Activated CD4-positive, CD25-positive, alpha-beta regulatory T cell treated with anti-CD3 and anti-CD28 coated beads, Interleukin-2, amount 50 U/mL, for 72 hours (primary cell): ENCODE measurements at regions not wholly inside any gene's neighbourhood (a gene's known extent, or its start where the extent isn't known, plus 50 kb on each side); places are given as distances from the start of the nearest gene placed in this dataset.

ENCODE experiments used
- DNase-seq: peaks from one replicate; pipeline ENCODE4 v3.0.0; 2021

DNA sequence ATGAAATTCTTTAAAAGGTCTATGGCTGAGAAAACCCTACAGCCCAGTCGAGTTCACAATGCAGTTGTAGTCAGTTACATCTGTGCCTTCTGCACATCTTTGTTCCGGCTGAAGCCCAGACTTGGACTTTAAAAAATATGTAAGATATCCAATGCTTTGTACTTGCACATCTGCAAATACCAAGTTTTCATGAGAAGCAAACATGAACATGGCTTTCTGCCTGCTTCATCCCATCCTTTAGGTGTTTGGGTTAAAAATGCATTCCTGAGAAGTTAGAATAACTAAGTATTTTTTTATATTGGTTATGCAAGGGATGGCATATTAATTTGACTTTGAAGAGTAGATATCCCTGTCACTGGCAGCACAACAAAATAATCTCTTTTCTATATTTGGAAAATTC is 528.4 kb downstream of the METTL15 start:
- no peak for DNase-seq

GRCh38 chr11:28636033-28636432 is 527.8 kb downstream of the METTL15 start:
- no peak for DNase-seq

DNA sequence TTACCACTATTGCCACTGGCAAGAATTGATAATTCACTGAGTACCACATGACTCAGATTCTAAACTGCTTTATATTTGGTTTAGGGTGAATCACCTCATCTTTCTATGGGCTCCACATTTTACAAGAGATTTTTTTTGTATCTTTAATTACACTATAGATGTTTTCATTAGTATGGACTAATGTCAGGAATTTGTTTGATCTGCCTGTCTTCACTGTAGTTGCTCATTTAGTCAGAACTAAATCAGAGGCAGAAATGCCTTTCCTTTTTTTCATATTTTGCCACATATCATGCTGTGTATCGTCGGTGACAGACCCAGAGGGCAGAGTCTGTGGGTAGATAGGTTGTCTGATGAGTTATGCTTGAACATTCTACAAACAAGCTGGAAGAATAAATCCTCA is 524.1 kb downstream of the METTL15 start:
- no peak for DNase-seq

DNA sequence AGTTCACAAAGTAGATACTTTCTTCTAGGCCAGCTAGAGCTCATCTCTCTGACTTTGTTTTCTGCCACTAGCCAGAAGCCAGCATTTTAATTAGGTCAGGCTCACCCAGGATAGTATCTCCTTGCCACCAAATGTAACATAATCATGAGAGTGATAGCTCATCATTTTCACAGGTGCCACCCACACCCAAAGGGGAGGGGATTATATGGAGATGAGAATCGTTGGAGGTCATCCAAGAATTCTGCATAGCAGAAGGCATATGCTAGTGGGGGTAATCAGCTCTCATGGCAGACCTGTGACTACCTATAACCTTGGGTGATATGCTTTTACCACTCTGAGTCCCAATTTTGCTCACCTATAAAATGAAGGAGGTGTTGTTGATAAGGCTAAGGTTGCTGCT is 523.0 kb downstream of the METTL15 start:
- no peak for DNase-seq

GRCh38 chr11:28629235-28629634 is 521.0 kb downstream of the METTL15 start:
- no peak for DNase-seq

- no peak for DNase-seq
Observed at GRCh38 chr11:28628412-28628811, 520.2 kb downstream of the METTL15 start.

- DNase-seq = no peak
Observed at GRCh38 chr11:28627690-28628255, 519.6 kb downstream of the METTL15 start.

GRCh38 chr11:28625532-28625931 is 517.3 kb downstream of the METTL15 start:
- no peak for DNase-seq

GRCh38 chr11:28621753-28622152 is 513.6 kb downstream of the METTL15 start:
- DNase-seq = no peak

DNA sequence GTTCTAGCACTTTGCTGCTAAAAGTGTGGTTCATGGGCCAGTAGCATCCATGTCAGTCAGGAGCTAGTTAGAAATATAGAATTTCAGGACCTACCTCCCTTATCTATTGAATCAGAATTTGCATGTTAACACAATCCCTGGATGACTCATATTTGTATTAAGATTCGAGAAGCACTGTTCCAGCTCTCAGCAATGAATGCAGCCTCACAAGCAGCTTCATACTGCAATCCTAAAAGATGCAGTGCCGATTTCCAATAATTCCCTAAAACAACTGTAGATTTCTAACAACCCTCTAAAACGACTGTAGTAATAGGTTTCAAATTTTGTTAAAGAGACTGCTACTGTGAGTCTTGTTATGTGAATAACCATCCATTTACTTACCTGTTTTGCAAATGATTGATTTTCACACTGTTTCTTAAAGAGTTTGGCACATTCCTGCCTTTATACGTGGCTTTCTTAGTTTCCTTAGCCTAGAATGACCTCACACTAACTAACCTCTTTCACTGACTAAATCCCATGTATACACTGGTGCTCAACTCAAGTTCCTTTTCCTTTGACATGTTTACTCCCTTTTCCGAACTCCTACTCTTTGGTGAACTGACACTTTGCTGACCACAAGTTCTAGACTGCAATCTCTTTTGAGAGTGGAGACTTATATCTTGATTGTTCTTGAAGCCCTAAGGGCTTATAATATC is 511.8 kb downstream of the METTL15 start:
- no peak for DNase-seq

GRCh38 chr11:28618416-28618815 is 510.2 kb downstream of the METTL15 start:
- no peak for DNase-seq

GRCh38 chr11:28616160-28616965 is 508.2 kb downstream of the METTL15 start:
- no peak for DNase-seq

GRCh38 chr11:28615542-28615941 is 507.4 kb downstream of the METTL15 start:
- DNase-seq = no peak

GRCh38 chr11:28606930-28607329 is 498.7 kb downstream of the METTL15 start:
- DNase-seq = no peak

- no peak for DNase-seq
Observed at GRCh38 chr11:28599656-28600055, 491.5 kb downstream of the METTL15 start.

DNA sequence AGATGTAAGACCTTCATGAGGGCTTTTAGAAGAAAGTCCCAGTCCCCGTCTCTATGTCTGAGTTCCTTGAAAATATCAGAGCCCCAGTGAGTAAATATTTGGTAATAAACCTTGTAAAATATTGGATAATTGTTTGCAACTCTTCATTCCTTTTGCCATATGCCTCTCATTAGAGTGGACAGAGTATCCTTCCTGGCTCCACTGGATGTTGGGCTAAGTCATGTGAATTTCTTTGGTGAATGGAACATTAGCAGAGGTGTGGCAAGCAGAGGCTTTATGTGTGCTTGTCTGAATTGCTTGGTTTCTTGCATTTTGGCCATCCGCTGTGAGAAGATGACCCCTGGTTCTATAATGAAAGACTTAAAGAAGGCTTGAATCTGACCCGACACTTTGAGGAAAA is 490.3 kb downstream of the METTL15 start:
- DNase-seq = no peak

DNA sequence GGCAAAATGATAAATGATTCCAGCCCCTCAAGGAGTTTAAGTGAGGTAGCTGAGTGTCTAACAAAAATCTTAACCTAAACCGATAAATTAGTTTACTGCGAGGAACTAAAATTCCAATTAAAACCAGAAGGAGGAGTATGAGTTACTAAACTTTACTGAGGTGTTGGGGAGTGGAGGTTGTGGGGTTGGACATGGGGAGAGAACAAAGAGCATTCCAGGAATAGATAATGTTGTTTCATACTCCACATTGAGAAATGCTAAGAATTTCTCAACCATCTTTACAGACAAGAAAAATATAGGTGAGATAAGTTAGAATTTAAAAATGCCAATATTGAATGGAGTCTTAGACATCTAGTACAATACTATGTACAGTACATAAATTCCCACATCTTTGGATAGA is 488.6 kb downstream of the METTL15 start:
- no peak for DNase-seq

DNA sequence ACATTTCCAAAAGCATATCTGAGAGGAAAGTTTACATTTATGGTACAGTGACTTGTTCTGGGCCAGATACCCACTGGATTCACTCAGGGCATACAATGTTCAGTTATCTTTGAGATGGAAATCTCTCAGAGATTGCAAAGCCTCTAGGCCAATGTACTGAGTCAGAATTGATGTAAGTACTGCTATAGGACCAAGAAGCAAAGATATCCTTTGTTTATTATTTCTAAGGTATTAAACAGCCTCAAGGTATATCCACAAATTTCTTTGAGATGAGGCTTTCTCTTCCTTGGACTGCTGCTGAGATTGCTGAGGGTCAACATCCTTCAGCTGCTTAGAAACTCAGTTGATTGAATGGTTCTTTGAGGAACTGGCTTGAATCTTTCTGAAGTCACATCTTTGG is 484.0 kb downstream of the METTL15 start:
- no peak for DNase-seq

DNA sequence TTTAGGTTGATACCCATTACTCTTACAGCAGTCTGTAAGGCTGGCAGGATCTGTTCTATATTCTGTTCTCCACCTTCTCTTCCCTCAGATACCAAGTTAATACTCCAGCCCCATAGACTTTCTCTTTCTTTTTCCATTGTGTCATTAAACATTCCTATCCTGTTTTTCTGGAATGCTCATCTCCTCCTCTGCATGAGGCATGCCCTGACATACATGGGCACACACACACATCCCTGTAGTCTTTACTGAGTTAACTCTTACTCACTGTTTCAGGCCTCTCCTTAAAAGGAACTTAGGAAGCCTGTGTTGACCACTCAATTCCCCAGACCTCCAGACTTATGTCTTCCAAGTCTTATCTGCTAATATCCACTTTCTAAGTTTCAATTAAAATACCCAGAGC is 476.8 kb downstream of the METTL15 start:
- no peak for DNase-seq

DNA sequence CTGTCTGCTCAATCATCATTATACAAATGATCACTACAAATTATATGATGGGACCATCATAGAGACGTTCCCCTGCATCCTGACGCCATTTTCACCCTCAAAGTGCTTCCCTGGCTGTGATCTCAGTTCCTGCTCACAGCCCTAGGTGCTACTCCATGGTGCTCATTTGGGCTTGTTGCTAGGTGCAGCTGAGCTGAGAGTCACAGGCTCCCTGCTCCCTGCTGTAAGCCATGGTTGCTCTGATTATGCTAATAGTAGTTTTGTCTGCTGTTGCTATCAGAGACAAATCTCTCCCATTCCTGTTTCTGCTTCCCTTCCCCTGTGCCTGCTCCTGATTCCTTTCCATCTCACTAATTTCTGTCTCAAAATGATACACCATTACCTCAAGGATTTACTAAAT is 474.3 kb downstream of the METTL15 start:
- no peak for DNase-seq

- no peak for DNase-seq
Observed at GRCh38 chr11:28581286-28582242, 473.4 kb downstream of the METTL15 start.

DNA sequence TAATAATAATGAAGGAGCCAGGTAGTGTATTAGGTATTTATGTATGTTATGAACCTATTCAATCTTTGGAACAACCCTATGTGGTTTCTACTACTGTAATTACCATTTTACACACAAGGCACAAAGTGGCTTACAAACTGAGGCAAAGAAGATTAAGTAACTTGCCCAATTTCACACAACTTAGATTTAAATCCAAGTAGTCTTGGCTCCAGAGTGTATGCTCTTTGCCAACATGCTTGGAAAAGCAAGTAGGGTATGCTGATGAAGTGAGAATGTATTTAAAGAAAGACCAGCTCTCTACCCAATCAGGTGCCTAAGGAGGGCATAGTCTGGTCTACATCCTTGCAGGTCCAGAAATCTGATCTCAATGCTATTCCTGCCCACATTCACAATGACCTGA is 463.2 kb downstream of the METTL15 start:
- no peak for DNase-seq

GRCh38 chr11:28569106-28569505 is 460.9 kb downstream of the METTL15 start:
- no peak for DNase-seq
